SJSA1 (cell line): ENCODE measurements at regions not wholly inside any gene's neighbourhood (a gene's known extent, or its start where the extent isn't known, plus 50 kb on each side); places are given as distances from the start of the nearest gene placed in this dataset.

Source experiments
- DNase-seq, 2 experiments: peaks; one replicate each; pipeline ENCODE4 v3.0.0-alpha.2; 2015 to 2020; ENCODE audit warnings: low spot score in 2 of 2, low read depth in 1 of 2
- H3K27ac ChIP-seq: fragments of 250-450 bp; sonication (Bioruptor Pico); 2 replicates; pipeline ENCODE4 v1.5.1; 2020; ENCODE audit warnings: mild to moderate bottlenecking, moderate library complexity
- H3K27me3 ChIP-seq: fragments of 250-450 bp; sonication (Bioruptor Pico); replicated peaks from 2 replicates; pipeline ENCODE4 v1.5.1; 2020; ENCODE audit warnings: mild to moderate bottlenecking, moderate library complexity
- H3K36me3 ChIP-seq: fragments of 250-450 bp; sonication (Bioruptor Pico); 2 replicates; pipeline ENCODE4 v1.5.1; 2020; ENCODE audit warnings: mild to moderate bottlenecking
- H3K4me1 ChIP-seq: fragments of 250-450 bp; sonication (Bioruptor Pico); replicated peaks from 2 replicates; pipeline ENCODE4 v1.6.1; 2021; ENCODE audit warnings: mild to moderate bottlenecking
- H3K4me3 ChIP-seq: fragments of 250-450 bp; sonication (Bioruptor Pico); 2 replicates; pipeline ENCODE4 v1.5.1; 2020; ENCODE audit warnings: mild to moderate bottlenecking
- H3K9me3 ChIP-seq: fragments of 250-450 bp; sonication (Bioruptor Pico); replicated peaks from 2 replicates; pipeline ENCODE4 v1.5.1; 2020; ENCODE audit warnings: mild to moderate bottlenecking

DNA sequence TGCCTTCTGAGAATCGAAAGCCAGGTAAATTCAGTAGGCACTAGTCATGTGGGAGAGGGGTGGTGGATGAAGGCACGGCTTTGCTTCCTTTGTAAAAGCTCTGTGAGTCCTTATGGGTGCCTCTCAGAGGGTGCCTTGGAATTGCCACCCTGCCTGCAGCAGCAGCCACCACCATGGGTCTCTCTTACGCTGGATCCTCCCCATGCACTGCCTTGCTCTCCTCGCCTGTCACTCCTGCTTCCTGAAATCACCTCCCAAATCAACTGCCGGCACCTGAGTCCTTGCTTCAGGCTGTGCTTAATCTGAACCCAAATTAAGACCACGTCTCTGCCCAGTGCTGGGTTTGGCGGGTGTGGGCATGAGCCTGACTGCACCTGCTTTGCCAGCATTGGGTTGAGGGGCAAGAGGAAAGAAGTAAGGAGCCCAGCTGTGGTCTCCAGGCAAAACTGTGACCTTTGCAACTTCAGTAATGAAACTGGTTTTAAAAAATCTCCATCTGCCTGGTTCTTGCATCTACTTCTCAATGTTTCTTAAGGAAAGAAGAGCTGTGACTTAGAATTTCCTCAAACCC, 55.9 kb upstream of the CLMN start:
- DNase-seq = no peak
- Histone ChIP-seq H3K4me3 (no peak overlapping the region), H3K36me3 (no peaks in the 10 kb centered on the region), H3K27me3 (no peaks in the 10 kb centered on the region), H3K4me1 (no peaks in the 10 kb centered on the region), H3K27ac (no peak overlapping the region), H3K9me3 (no peaks in the 10 kb centered on the region)

DNA sequence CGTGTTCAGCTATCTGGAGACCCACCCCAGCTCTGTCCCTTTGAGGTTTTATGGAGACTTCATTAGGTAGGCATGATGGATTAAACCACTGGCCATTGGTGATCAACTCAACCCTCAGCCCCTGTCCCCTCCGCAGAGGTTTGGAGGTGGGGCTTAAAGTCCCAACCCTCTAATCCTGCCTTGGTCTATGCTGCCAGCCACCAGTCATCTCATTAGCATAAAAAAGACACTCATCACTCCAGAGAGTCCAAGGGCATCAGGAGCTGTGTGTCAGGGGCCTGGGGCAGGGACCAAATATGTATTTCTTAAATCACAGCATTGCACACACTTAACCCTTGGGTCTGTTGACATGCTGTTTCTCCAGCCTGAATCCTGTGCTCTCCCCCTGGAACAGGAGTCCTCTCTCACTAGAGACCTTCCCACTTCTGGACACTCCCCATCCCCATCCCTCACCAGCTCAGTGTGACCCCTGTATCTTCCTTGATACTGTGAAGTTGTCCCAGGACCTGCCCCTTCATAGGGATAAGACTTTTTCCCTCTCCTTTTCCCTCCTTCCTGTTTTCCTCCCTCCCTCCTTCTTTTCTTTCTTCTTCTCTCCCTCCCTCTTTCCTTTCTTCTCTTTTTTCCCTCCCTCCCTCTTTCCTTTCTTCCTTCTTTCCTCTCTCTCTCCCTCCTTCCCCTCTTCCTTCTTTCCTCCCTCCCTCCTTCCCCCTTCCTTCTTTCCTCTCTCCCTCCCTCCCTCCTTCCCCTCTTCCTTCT, 54.7 kb upstream of the CLMN start:
- Histone ChIP-seq H3K4me1 (no peaks in the 10 kb centered on the region), H3K4me3 (no peak overlapping the region), H3K9me3 (no peaks in the 10 kb centered on the region), H3K27ac (no peak overlapping the region), H3K27me3 (no peaks in the 10 kb centered on the region), H3K36me3 (no peaks in the 10 kb centered on the region)
- DNase-seq = no peak

DNA sequence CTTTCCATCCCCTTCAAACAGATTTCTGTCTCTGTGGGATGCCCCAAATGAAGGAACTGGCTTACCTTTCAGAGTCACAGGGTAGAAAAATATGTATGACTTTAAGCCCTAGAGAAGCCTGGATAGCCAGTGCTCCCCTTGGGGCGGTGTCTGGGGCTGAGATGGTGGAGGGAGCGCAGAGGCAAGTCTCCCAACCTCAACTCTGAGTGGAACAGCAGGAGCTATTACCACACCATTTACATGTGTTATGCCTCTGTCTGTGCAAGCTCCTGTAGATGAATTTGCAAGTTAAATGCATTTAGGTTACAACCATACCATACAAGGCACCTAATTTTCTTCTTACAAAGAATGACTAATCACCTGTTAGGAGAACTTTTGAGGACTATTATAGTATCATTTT, 50.4 kb upstream of the CLMN start:
- H3K27me3 ChIP-seq = no peaks in the 10 kb centered on the region
- no peaks in the 10 kb centered on the region for H3K36me3 ChIP-seq
- no peak overlapping the region for H3K27ac ChIP-seq
- H3K4me3 ChIP-seq = no peak overlapping the region
- DNase-seq = no peak
- no peaks in the 10 kb centered on the region for H3K9me3 ChIP-seq
- no peaks in the 10 kb centered on the region; the same call in 1 of the 2 replicates for H3K4me1 ChIP-seq
